SKM-1 (cell line): ENCODE measurements at regions not wholly inside any gene's neighbourhood (a gene's known extent, or its start where the extent isn't known, plus 50 kb on each side); places are given as distances from the start of the nearest gene placed in this dataset.

Source experiments
- DNase-seq: peaks from one replicate; lab custom pipeline; 2025; ENCODE audit not compliant: unreplicated experiment; lab: John Stamatoyannopoulos, UW

DNA sequence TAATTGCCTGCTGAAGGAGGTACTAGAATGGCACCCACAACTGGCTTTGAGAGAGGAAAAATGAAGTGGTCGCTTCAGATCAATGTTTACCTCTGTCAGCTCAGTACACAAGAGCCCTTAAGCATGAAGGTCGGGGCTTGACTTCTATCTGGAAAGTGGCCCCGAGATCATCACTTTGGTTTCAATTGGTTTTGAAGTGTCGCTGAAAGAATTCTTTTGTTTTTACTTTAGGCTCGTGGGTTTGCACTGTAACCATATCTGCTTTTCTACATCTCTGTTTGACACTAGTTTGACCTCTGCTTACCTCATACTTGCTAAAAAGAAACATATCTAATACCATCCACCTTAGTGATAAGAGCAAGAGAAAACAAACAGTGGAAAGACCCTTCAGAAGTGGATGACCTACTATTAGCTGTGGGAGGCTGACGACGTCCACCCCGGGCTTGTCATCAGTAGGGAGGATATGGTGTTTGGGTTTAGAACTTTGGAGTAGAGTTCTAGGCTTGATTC lies 361.8 kb downstream of the GATA3 start:
- DNase-seq: no peak

- no peak for DNase-seq
These were observed 362.3 kb downstream of the GATA3 start for GRCh38 chr10:8416760-8417159.

- DNase-seq: no peak
These were observed 363.1 kb downstream of the GATA3 start for GRCh38 chr10:8417631-8418030.

- DNase-seq: no peak
These were observed 364.1 kb downstream of the GATA3 start for GRCh38 chr10:8418631-8419030.

DNA sequence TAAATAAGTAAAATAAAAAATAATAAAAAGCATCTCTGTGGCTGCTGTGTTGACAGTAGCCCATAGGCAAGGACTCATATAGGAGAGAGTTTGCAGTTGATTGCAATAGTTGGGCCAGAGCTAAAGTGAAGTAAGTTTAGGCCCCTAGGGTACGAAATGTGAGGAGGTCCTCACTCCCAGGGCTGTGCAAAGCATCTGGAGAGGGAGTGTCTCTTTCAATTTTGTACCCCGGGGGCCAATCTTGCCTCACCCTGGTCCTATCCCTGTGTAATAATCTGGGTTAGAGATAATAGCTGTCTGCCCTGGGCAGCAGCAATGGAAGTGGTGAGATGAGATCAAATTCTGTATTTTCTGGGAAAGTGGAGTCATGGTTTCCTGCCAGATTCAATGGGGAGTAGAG lies 365.7 kb downstream of the GATA3 start:
- no peak for DNase-seq

DNA sequence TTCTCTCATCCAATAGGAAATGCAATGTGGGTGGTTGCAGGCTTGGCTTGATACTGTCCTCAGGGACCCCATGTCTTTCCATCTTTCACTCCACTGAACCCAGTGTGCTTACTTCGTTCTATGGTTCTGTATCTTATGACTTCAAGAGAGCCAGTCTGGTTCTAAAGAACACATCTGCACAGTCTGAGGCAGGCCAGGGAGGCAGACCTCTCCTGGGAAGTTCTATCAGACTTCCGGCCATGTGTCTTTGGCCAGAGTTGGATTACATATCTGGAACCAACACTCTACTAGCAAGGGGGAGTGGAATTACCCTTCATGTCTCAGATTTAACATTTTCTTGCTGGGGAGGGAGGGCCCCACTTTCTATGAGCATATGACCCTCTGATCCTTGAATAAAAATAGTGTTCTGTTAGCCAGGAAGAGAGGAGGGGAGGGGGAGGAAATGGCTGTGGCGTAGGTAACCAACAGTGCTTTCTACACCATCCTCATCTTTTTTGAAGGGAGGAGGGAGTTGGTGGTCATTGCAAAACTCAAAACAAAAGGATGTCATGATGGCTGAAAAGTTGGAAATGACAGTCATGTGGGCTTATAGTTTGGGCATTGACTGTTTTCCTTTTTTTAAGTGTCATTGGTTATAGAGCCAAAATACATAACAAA lies 370.2 kb downstream of the GATA3 start:
- no peak for DNase-seq

GRCh38 chr10:8428654-8429053 lies 374.2 kb downstream of the GATA3 start:
- DNase-seq: no peak

GRCh38 chr10:8430321-8430720 lies 375.8 kb downstream of the GATA3 start:
- DNase-seq: no peak

GRCh38 chr10:8431511-8431910 lies 377.0 kb downstream of the GATA3 start:
- no peak for DNase-seq

DNA sequence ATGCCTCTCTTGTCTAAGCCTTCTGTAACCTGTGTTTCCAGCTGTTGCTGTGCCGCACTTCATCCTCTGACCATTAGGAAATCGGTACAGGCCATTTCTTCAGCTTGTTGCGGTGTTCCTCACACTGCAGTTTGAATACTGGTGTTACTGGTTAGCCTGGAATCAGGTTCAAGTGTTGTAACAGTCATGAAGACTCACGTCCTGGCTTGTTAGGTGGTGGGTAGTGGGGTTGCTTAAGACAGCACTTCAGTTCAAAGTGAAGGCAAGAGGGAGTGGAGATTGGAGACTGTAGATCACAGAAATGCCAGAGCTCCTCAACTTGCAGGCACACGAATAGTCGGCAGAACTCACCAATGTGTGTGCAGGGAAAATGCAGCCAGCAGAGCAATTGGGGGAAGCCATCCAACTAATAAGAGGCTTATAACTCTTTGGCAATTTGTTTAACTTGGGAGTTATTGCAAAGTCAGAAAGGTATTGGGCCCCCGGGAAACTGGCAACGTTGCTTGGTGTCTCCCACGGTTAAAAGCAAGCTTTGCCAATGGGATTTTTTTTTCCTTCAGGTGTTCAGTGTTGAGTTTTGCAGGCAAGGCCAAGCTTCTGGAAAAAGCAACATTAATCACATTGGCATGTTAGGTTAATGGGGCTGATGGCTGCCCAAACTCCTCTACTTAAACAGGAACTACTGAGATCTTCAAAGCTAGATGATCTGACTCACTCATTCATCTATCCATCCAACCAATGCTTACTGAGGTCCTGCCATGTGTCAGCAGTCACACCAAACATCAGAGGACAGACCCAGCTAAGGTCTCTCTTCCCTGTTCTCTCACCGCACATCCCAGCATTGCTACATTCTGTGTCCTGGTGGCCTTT lies 380.9 kb downstream of the GATA3 start:
- no peak for DNase-seq

DNA sequence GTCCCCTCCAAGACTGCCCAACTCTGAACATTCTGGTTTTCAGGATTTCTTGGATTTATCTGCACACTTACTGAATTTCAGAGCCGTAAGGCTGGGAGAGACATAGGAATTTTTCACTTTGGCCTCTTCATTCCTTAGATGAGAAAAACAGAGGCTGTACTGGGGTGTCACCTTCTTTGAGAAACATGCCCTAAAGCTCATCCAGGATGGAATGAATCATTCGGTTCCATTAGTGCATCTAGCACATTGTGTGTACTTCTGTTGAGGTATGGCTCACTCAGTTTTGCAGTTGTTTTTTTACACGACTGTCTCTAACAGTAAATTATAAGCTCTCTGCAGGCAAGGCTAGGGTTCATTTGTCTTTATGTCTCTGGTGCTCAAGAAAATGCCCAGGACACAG lies 383.4 kb downstream of the GATA3 start:
- no peak for DNase-seq

DNA sequence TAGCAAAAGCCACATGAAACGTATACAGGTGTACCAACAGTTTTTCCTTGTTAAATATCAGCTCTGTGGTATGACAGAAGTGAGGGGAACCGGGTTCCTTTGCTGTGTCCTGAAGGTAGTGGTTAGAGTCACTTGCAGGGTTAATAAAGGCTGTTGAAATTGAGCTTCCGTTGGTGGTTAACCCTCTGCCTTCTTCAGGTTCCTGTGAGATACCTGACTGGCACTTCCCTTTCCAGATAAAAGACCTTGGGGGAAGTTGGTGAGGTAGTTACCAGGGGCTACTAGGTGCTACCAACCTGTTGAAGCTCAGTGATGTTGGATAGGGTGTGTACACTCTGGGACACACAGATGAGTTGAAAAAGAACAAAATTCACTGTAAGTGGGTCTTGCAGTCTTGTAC lies 384.1 kb downstream of the GATA3 start:
- DNase-seq: no peak

DNA sequence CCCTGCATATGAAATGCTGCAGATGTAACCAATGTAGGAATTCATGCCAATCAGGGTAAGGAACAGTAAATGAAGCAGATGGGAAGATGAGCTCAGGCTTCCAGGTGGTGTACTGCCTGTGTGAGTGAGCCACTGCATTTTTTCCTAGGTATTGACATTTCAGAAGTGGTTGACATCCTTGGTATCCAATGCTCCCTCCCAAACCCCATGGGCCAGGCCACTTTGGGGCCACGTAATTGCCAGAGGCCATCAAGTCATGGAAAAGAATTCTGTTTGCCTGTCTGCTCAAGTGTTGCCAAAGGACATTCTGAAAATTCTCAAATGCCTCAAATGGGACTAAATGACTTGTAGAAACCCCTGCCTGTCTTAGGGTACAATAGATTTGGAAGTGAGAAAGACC lies 384.6 kb downstream of the GATA3 start:
- DNase-seq: no peak

DNA sequence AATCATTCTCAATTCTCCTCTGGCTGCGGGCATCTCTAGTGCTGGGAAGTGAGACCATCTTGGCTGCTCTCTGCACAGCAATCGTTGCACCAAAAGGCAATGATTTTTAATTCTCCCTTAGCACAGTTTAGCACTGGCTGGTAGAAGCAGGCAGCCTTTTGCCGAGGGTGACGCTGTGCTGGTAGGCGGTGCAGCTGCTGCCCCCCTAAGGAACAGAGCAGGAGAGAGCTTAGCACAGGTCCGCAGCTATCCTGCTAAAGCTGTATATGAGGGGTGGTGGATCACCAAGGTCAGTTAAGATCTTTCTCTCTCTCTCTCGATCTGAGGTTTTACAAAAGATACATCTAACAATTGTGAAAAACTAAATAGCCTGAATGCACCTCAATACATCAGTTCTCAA lies 390.1 kb downstream of the GATA3 start:
- no peak for DNase-seq

DNA sequence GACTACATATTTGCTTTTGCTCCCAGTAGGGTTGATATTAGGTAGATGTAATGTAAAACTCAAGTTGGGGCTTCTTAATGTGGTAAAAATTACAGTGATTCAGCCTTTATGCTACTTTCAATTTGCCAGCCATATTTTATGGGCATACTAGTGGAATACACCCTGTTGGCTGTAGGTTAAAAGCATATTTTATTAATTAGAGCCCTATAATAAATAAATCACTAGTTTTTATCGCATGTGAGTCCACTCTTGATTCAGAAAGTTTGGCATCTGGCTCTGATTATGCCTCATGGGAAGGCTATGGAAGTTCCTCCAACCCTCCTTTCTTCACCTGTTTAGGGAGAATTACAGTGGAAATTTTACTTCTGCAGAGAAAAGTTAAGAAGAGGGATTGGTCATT lies 390.9 kb downstream of the GATA3 start:
- no peak for DNase-seq

DNA sequence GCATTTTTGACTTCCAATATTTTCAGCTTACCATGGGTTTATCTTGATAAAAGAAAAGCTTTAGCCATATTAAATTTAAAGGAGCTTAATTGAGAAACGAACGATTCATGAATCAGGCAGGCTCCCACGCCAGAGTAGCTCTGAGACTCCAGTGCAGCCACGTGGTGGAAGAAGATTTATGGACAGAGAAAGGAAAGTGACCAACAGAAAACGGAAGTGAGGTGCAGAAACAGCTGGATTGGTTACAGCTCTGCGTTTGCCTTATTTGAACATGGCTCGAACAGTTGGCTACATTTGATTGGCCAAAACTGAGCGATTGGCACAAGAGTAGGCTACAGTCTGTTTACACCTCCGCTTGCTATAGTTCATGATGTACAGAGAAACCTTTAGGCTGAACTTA lies 395.4 kb downstream of the GATA3 start:
- no peak for DNase-seq

GRCh38 chr10:8453587-8453986 lies 399.1 kb downstream of the GATA3 start:
- no peak for DNase-seq

DNA sequence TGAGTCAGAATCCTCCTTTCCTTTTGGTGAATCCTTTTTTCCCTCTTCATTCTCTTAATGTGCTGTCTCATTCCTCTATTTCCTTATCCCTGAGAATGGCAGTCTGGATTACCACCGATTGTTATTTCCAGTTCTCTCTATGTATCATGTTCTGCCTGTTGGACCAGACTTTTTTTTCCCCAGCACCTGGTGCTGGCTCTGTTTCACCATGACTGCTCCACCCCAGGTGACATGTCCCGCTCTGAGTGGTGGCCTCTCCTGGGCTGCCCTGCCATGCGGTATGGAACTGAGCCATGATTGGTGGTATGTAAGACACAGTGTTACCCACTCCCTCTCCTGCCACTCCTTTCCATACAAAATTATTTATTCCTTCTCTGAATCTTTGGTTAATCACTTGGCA lies 399.9 kb downstream of the GATA3 start:
- no peak for DNase-seq

DNA sequence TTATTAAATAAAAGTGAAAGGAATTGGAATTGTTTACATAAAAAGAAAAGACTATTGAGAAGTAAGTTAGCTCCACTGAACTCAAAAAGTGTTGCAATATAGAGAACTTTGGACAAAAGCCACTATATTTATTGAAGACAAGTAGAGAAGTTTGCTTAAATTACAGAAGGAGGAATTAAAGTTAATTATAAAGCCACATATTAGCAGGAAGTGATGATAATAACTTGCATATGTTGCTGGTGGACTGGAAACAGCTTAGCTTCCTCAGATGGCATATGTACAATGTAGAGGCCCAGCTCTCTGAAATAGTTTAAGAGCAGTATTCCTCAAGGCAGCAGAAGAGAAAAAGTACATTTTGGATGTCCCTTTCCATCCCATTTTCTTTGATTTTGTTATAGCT lies 400.7 kb downstream of the GATA3 start:
- DNase-seq: no peak

- no peak for DNase-seq
These were observed 401.9 kb downstream of the GATA3 start for GRCh38 chr10:8456386-8456785.

- no peak for DNase-seq
These were observed 406.1 kb downstream of the GATA3 start for GRCh38 chr10:8460626-8461025.

DNA sequence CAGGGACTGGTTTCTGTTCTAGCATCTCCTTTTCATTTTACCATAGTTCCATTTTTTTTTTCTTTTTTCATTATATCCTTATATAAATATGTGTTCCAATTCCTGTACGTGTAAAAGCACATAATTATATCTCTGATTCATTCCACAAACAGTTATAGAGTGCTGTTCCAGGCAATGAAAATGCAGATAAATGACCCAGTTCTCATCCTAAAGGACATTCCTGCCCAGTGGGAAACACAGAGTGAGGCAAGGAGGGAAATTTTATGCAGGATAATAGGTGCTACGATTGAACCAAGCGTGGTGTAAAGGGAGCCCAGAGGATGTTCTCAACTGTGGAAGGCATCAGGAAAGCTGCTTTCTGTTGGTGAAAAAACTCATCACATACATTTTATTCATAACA lies 408.1 kb downstream of the GATA3 start:
- DNase-seq: no peak
